Retina (tissue), 1 donor: ENCODE measurements at regions not wholly inside any gene's neighbourhood (a gene's known extent, or its start where the extent isn't known, plus 50 kb on each side); places are given as distances from the start of the nearest gene placed in this dataset.

ENCODE experiments used
- DNase-seq: peaks from one replicate; pipeline ENCODE4 v3.0.0-alpha.2; 2016

- DNase-seq: no peak
These were observed 91.6 kb downstream of the ZC3H11B start for GRCh38 chr1:219521325-219521724.

- no peak for DNase-seq
These were observed 92.7 kb downstream of the ZC3H11B start for GRCh38 chr1:219520241-219520640.

- DNase-seq: no peak
These were observed 94.0 kb downstream of the ZC3H11B start for GRCh38 chr1:219518907-219519248.

- no peak for DNase-seq
These were observed 94.6 kb downstream of the ZC3H11B start for GRCh38 chr1:219518168-219518906.

- no peak for DNase-seq
These were observed 95.9 kb downstream of the ZC3H11B start for GRCh38 chr1:219517031-219517430.

GRCh38 chr1:219514728-219515127, 98.2 kb downstream of the ZC3H11B start:
- DNase-seq: no peak

GRCh38 chr1:219507437-219507836, 105.5 kb downstream of the ZC3H11B start:
- no peak for DNase-seq

- DNase-seq: no peak
These were observed 106.0 kb downstream of the ZC3H11B start for GRCh38 chr1:219506936-219507335.

GRCh38 chr1:219506473-219506899, 106.4 kb downstream of the ZC3H11B start:
- DNase-seq: no peak

- DNase-seq: no peak
These were observed 107.0 kb downstream of the ZC3H11B start for GRCh38 chr1:219505886-219506285.

- no peak for DNase-seq
These were observed 109.3 kb downstream of the ZC3H11B start for GRCh38 chr1:219503604-219504003.

- DNase-seq: no peak
These were observed 112.5 kb downstream of the ZC3H11B start for GRCh38 chr1:219500327-219500897.

GRCh38 chr1:219498666-219499065, 114.2 kb downstream of the ZC3H11B start:
- no peak for DNase-seq

- DNase-seq: no peak
These were observed 117.0 kb downstream of the ZC3H11B start for GRCh38 chr1:219495737-219496408.

- no peak for DNase-seq
These were observed 120.2 kb downstream of the ZC3H11B start for GRCh38 chr1:219492717-219493116.

- no peak for DNase-seq
These were observed 122.3 kb downstream of the ZC3H11B start for GRCh38 chr1:219490566-219490965.

- DNase-seq: no peak
These were observed 123.3 kb downstream of the ZC3H11B start for GRCh38 chr1:219489636-219490035.

GRCh38 chr1:219488275-219488674, 124.6 kb downstream of the ZC3H11B start:
- DNase-seq: no peak

GRCh38 chr1:219483530-219483929, 129.4 kb downstream of the ZC3H11B start:
- DNase-seq: no peak

GRCh38 chr1:219480011-219480410, 132.9 kb downstream of the ZC3H11B start:
- no peak for DNase-seq

GRCh38 chr1:219478811-219479210, 134.1 kb downstream of the ZC3H11B start:
- no peak for DNase-seq

GRCh38 chr1:219477861-219478260, 135.0 kb downstream of the ZC3H11B start:
- no peak for DNase-seq

GRCh38 chr1:219476716-219477115, 136.2 kb downstream of the ZC3H11B start:
- no peak for DNase-seq

GRCh38 chr1:219476116-219476515, 136.8 kb downstream of the ZC3H11B start:
- DNase-seq: no peak
